ENCODE measurements at regions not wholly inside any gene's neighbourhood (a gene's known extent, or its start where the extent isn't known, plus 50 kb on each side); places are given as distances from the start of the nearest gene placed in this dataset.

GRCh38 chr12:124183172-124183571 is 111.7 kb upstream of the RFLNA start:
- no peak for FAIRE-seq
- DNase-seq (ENCODE audit: insufficient read length, low spot score): no peak

- no peak for FAIRE-seq
- no peak for DNase-seq (ENCODE audit: insufficient read length, low spot score)
Observed at GRCh38 chr12:124184456-124184855, 110.4 kb upstream of the RFLNA start.

GRCh38 chr12:124185971-124186686 is 108.8 kb upstream of the RFLNA start:
- FAIRE-seq: no peak
- DNase-seq (ENCODE audit: insufficient read length, low spot score): no peak

GRCh38 chr12:124188084-124188483 is 106.8 kb upstream of the RFLNA start:
- FAIRE-seq: no peak

GRCh38 chr12:124188561-124189405 is 106.1 kb upstream of the RFLNA start:
- DNase-seq (ENCODE audit: insufficient read length, low spot score) (peak; percentile 51), FAIRE-seq (no peak)

More at GRCh38 chr12:124188084-124188483, 106.8 kb upstream of the RFLNA start:
- no peak for DNase-seq (ENCODE audit: insufficient read length, low spot score)

GRCh38 chr12:124190312-124191023 is 104.4 kb upstream of the RFLNA start:
- FAIRE-seq (no peak), DNase-seq (ENCODE audit: insufficient read length, low spot score) (no peak)

GRCh38 chr12:124191024-124191359 is 103.9 kb upstream of the RFLNA start:
- FAIRE-seq (no peak), DNase-seq (ENCODE audit: insufficient read length, low spot score) (peak; percentile 45)

- no peak for DNase-seq (ENCODE audit: insufficient read length, low spot score)
- no peak for FAIRE-seq
Observed at GRCh38 chr12:124191966-124192365, 102.9 kb upstream of the RFLNA start.

- DNase-seq (ENCODE audit: insufficient read length, low spot score): no peak
- FAIRE-seq: no peak
Observed at GRCh38 chr12:124194264-124194892, 100.5 kb upstream of the RFLNA start.

- FAIRE-seq (no peak), DNase-seq (ENCODE audit: insufficient read length, low spot score) (no peak)
Observed at GRCh38 chr12:124194893-124195566, 99.9 kb upstream of the RFLNA start.

GRCh38 chr12:124195567-124195942 is 99.3 kb upstream of the RFLNA start:
- no peak for FAIRE-seq
- DNase-seq (ENCODE audit: insufficient read length, low spot score): no peak

- DNase-seq (ENCODE audit: insufficient read length, low spot score) (no peak), FAIRE-seq (no peak)
Observed at GRCh38 chr12:124196236-124196635, 98.7 kb upstream of the RFLNA start.

- FAIRE-seq: no peak
- DNase-seq (ENCODE audit: insufficient read length, low spot score): no peak
Observed at GRCh38 chr12:124201248-124201647, 93.6 kb upstream of the RFLNA start.

- FAIRE-seq (no peak), DNase-seq (ENCODE audit: insufficient read length, low spot score) (no peak)
Observed at GRCh38 chr12:124203176-124203575, 91.7 kb upstream of the RFLNA start.

- FAIRE-seq: no peak
Observed at GRCh38 chr12:124205405-124205804, 89.5 kb upstream of the RFLNA start.

GRCh38 chr12:124207049-124207448 is 87.8 kb upstream of the RFLNA start:
- no peak for FAIRE-seq

More at GRCh38 chr12:124205405-124205804, 89.5 kb upstream of the RFLNA start:
- DNase-seq (ENCODE audit: insufficient read length, low spot score): no peak

GRCh38 chr12:124207617-124208016 is 87.3 kb upstream of the RFLNA start:
- FAIRE-seq: no peak
- no peak for DNase-seq (ENCODE audit: insufficient read length, low spot score)

More at GRCh38 chr12:124207049-124207448, 87.8 kb upstream of the RFLNA start:
- DNase-seq (ENCODE audit: insufficient read length, low spot score): no peak

- FAIRE-seq (no peak), DNase-seq (ENCODE audit: insufficient read length, low spot score) (no peak)
Observed at GRCh38 chr12:124208489-124208888, 86.4 kb upstream of the RFLNA start.

GRCh38 chr12:124210991-124211577 is 83.8 kb upstream of the RFLNA start:
- FAIRE-seq (no peak), DNase-seq (ENCODE audit: insufficient read length, low spot score) (no peak)

- DNase-seq (ENCODE audit: insufficient read length, low spot score): no peak
- FAIRE-seq: no peak
Observed at GRCh38 chr12:124211753-124212152, 83.1 kb upstream of the RFLNA start.
